ENCODE measurements at regions not wholly inside any gene's neighbourhood (a gene's known extent, or its start where the extent isn't known, plus 50 kb on each side); places are given as distances from the start of the nearest gene placed in this dataset.

GRCh38 chr6:147067184-147067583 lies 137.0 kb upstream of the STXBP5 start:
- DNase-seq (ENCODE audit: low spot score), result no peak
- FAIRE-seq, result no peak

DNA sequence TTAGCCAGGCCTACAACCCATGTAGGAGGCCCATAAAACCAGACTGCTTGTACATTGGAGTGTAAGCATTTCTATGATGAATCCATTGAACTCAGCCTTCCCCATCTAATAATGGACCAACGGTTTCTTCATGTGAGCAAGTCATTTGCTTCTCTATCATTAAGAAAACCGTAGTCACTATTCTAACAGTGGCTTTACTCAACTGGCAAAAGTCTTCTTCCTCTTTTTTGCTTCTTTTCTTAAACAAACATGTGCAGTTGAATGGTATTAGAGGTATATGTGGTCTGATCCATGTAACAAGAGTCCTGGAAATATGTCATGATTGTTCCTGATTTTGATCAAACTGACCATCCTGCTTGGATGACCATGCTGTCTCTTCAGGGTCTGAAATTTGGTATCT lies 132.4 kb upstream of the STXBP5 start:
- DNase-seq (ENCODE audit: low spot score), result no peak
- FAIRE-seq, result no peak

GRCh38 chr6:147075381-147075780 lies 128.8 kb upstream of the STXBP5 start:
- DNase-seq (ENCODE audit: low spot score) (no peak), FAIRE-seq (no peak)

DNA sequence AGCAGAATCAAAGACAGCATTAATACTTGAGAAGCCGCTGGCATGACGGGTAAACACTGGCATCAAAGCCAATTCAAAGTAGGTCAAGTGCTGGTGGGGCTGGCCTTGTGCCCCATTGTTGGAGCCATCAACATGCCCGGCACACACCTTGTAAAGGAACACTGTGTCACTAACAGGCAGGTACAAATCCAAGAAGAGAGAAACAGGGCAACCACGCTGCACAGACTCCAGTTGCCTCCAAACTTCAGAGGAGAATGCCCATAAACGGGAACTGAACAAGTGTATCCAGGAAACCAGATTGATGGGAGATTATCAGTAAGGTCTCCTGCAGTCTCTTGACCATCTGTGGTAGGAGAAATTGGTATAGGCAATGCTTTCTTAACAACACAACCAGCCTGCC lies 127.0 kb upstream of the STXBP5 start:
- FAIRE-seq (no peak), DNase-seq (ENCODE audit: low spot score) (no peak)

GRCh38 chr6:147078106-147078505 lies 126.1 kb upstream of the STXBP5 start:
- DNase-seq (ENCODE audit: low spot score), result no peak
- no peak for FAIRE-seq

DNA sequence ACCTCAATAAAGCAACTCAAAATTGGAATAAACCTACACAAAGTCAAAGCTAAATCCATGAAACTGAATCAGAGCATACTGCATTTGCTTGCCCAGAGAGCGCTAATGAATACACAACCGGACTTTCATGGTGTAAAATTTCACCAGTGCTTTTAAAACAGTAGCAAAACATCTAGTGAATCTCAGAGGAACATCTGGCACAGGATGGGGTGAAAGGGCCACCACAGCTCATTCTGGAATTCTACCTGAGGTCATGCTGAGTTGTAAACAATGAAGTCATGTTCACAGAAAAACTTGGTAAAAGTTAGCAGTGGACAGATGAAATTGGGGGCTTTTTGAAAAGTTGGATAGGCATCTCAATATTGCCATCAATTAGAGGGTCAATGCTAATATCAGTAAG lies 125.6 kb upstream of the STXBP5 start:
- no peak for DNase-seq (ENCODE audit: low spot score)
- no peak for FAIRE-seq

GRCh38 chr6:147080225-147080624 lies 124.0 kb upstream of the STXBP5 start:
- DNase-seq (ENCODE audit: low spot score), result no peak
- no peak for FAIRE-seq

- no peak for DNase-seq (ENCODE audit: low spot score)
- FAIRE-seq, result no peak
Measured at GRCh38 chr6:147081076-147081609, 123.1 kb upstream of the STXBP5 start.

GRCh38 chr6:147087641-147088040 lies 116.6 kb upstream of the STXBP5 start:
- DNase-seq (ENCODE audit: low spot score) (no peak), FAIRE-seq (no peak)

GRCh38 chr6:147088861-147089260 lies 115.4 kb upstream of the STXBP5 start:
- DNase-seq (ENCODE audit: low spot score), result no peak
- FAIRE-seq, result no peak

GRCh38 chr6:147095316-147095715 lies 108.9 kb upstream of the STXBP5 start:
- FAIRE-seq, result no peak
- no peak for DNase-seq (ENCODE audit: low spot score)

DNA sequence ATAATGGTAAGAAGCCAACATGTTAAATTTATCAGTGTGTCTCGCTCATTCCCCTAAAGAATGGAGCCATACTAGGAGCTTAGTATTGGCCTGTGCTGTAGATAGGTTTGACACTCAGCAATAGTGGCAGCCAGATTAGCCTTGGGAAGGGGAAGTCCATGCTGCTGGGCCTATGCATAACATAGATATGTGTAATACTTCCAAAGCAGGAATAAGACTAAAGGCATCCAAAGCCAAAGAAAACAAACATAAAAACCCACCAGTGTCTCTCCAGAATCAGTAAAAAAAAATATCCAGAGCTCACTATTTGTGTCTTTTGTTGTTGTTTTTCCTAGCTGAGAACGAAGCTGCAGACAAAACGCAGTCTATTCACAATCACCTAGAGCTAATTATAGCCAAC lies 104.2 kb upstream of the STXBP5 start:
- DNase-seq (ENCODE audit: low spot score) (no peak), FAIRE-seq (no peak)

DNA sequence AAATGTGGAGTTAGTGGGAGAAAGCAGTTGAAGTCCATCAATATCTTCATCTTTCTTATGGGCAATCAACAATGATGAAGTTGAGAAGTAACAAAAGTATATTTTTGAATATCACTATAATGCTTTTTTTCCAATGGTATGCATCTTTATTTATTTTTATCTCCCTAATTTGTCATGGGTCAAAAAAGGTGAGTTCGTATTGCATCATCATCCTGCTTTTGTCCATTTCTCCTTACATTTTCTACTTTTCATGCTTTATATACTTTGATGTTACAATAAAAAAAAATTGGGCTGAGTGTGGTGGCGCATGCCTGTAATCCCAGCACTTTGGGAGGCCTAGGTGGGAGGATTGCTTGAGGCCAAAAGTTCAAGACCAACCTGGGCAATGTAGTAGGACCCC lies 101.2 kb upstream of the STXBP5 start:
- FAIRE-seq, result no peak
- no peak for DNase-seq (ENCODE audit: low spot score)

DNA sequence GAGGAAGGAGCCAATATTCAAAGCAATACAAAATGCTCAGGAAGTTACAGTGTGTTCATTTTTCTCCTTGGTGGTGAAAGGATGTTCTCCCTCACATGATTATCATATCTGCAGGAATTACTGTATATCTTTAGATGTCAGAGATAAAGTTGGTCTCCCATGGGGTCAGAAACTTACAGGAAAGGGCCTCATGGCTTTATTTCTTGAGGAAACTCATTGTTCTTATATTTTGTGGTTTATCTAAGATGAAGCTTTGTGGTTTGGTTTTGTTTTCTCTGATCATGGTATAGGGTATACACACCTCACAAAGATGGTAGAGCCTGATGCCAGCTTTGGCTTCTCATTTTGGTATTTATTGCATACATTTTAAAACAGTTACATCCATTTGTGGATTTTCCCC lies 100.5 kb upstream of the STXBP5 start:
- FAIRE-seq (no peak), DNase-seq (ENCODE audit: low spot score) (no peak)

GRCh38 chr6:147105786-147106185 lies 98.4 kb upstream of the STXBP5 start:
- DNase-seq (ENCODE audit: low spot score) (no peak), FAIRE-seq (no peak)

GRCh38 chr6:147106759-147107401 lies 97.3 kb upstream of the STXBP5 start:
- DNase-seq (ENCODE audit: low spot score), result no peak
- no peak for FAIRE-seq

DNA sequence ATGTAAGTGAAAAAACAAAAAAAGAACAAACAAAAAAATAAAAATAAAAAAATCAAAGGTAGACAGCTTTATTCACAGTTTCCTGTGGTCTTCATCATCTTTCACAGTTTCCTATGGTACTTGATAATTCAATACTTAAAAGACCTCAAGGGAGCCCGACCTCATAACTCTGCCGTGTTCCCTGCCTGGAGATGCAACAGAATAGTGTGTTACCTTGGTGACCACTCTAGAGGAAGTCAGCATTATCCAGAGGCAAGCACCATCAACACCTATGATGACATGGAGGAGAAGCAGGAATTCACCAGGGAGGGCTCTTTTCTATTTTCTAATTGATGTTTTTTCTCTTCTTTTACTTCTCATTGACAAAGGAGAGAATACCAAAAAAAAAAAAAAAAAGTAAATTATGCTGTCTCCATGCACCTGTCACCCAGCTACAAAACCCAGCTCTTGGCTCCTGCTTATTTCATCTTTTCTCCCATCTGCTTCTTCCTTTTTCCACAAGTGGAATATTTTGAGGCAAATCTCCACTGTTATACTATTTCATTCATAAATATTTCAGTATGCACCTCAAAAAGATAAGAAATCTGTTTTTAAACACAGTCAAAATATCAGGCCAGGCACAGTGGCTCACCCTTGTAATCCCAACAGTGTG lies 95.8 kb upstream of the STXBP5 start:
- FAIRE-seq, result no peak

GRCh38 chr6:147109707-147110106 lies 94.5 kb upstream of the STXBP5 start:
- no peak for FAIRE-seq
- no peak for DNase-seq (ENCODE audit: low spot score)

More for the DNA sequence above, 95.8 kb upstream of the STXBP5 start:
- no peak for DNase-seq (ENCODE audit: low spot score)

GRCh38 chr6:147116056-147116455 lies 88.2 kb upstream of the STXBP5 start:
- FAIRE-seq, result no peak

DNA sequence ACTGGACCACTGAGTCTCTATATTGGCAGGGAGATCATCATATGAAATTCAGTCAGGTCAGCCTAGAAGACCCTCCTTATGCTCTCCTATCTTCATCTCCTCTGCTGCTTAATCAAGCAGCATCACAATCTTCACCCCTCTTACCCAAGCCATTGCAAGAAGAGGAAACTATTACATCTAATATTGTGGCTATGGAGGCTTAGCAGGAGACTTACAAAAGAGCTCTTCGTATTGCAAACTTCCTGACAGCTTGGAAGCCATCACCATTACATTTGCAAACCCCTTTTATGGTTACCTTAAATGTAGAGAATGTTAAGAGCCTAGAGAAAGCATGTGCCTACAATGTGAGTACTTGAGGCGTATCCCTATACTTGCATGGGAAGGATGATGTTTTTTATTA lies 87.2 kb upstream of the STXBP5 start:
- FAIRE-seq (no peak), DNase-seq (ENCODE audit: low spot score) (no peak)

More at GRCh38 chr6:147116056-147116455, 88.2 kb upstream of the STXBP5 start:
- DNase-seq (ENCODE audit: low spot score), result no peak

DNA sequence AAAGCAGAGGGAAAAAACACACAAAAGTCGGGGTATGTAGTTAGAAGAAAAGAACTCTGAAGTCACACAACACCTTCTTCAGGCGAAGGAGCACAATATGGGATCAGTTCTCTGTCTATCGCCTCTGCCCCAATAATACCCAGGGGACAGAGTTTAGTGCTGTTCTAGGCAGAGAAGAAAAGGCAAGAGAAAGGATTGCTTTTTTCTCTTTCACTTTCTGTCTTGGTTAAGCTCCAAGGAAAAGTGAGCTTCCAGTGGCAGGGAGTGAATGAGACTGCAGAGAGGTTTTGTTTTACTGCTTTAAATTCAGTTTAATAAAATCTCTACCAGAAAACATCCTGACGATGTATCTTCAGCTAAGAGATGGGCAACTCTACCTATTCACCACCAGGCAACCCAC lies 86.6 kb upstream of the STXBP5 start:
- FAIRE-seq, result no peak
- no peak for DNase-seq (ENCODE audit: low spot score)

DNA sequence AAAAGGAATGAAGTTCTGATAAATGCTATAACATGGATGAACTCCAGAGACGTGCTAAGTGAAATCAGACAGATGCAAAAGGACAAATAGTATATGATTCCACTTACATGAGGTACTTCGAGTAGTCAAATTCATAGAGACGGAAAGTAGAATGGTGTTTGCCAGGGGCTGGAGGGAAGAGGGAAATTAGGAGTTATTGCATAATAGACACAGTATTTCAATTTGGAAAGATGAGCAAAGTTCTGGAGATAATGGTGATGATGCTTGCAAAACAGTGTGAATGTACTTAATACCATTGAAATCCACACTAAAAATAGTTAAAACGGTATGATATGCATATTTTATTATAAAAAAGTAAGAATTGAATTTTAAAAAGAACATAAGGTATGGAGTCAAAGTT lies 84.9 kb upstream of the STXBP5 start:
- DNase-seq (ENCODE audit: low spot score) (no peak), FAIRE-seq (no peak)

GRCh38 chr6:147122823-147123222 lies 81.4 kb upstream of the STXBP5 start:
- FAIRE-seq, result no peak
- DNase-seq (ENCODE audit: low spot score), result no peak

Data from RCC 7860 (cell line).